Brain pericyte (primary cell): ENCODE measurements at regions not wholly inside any gene's neighbourhood (a gene's known extent, or its start where the extent isn't known, plus 50 kb on each side); places are given as distances from the start of the nearest gene placed in this dataset.

Source experiments
- DNase-seq: peaks from one replicate; pipeline ENCODE4 v3.0.0-alpha.2; 2012; ENCODE audit warnings: low read depth, low spot score

DNA sequence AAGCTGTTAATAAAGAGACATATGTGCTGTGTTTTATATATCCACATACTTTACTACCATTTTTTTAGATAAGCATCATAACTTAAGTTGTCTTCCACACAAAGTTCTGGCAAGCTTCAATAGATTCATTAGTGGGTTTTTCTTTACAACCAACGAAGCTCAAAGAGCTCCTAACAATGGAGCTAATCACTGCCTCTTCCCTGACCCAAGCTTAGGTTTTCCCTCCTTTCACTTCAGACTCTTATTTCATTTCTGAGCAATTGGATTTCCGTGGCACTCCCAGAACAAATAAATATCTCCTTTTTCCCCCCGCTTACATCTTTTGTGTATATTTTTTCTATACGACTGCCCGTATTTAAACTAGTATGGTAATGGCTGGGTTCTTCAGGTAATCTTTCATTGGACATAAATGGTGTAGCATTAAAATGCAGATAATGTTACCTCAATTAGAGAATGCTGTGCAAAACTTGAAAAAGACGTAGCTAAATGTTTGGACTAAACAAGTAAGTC lies 275.5 kb upstream of the TMEM161B start:
- DNase-seq, result no peak

- DNase-seq, result no peak
Measured at GRCh38 chr5:88542786-88543185, 274.1 kb upstream of the TMEM161B start.

DNA sequence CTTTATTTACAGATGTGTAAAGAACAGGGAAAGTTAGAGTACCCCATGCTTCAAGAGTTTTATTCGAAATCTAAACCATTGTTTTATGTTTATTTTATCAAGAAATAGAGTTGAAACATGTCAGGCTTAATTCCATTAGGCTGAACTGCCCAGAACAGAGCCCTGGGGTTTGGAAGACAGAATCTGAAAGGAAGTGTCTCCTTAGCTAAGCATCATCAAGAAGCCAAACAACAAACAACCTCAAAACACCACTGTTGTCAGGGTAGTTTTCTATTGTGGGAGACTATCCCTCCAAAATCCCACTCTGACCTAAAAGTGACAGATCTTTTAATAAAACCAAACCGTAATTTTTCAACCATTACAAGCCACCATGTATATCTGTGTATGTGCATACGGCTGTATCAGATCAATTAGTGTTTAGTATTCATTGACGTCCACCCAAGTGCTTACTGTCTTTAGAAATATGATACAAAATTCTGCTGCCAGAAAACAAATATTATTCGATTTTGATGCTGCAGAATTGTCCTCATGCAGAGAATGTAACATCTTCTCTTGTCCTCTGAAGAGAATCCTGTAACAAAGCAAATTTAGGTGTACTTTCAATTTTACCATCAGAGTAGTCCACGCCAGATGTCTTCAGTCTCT lies 271.9 kb upstream of the TMEM161B start:
- no peak for DNase-seq

DNA sequence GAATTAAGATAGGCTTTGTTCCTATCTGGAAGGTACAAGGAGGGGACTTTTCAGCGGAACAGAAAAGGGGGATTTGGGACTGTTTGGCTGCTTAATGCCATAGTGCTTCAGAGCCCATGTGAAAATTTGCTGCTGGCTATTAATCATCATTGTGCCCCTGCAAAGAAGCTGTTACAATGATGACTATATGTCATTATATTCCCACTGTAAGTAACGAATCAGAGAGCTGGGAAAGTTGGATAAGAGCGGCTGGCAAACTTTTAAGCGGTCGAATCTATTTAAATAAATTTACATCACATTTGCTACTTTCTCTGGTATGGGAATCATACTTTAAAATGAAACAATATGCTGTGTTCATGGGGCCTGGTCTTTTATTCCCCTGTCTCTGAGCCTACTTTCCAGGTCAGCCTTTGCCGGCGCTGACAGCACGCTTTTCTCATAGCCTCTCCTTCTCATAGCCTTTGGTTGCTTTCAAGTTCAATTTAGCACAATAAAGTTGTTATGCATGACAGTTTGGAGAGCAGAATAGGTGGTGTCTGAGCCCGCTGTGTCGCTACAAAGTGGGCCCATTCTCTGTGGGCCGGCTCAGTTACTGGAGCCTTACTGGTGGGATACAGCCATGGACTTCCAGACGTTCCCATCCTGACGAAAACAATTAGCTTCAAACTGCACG lies 271.2 kb upstream of the TMEM161B start:
- DNase-seq, result no peak

GRCh38 chr5:88539026-88539425 lies 270.4 kb upstream of the TMEM161B start:
- no peak for DNase-seq

DNA sequence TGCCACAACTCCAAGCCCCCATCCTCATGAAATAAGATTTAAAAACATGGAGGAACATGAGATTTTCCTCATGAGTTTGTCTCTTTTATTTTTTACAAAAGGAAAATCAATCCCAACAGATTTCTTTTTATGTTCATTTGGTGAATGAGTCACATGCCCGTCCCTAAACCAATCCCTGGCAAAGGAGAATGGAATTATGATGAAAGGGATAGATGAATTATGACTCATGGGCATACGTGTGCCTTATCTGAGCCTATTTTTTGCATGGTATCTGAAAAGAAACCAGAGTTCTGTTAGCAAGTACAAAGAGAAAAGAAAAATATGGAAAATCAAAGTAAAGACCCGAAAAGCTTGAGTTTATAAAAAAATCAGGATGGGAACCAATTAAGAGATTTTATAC lies 267.5 kb upstream of the TMEM161B start:
- DNase-seq, result no peak

DNA sequence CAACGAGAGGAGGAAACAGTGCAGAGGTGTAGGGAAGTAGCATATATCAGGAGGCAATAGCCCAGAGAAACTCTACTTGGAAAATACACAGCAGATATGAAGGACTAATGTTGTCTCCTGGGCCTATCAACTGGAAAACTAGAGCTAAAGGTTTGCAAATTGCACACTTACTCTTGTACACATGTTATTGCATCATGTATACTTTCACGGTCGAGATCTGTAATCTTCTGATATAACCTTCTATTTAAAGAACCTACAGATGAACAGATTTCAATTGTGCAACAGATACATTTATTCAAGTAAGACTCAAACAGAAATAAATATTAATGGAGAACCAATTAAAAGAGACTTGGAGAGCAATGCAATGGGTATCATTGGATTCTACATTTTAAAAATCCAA lies 256.3 kb upstream of the TMEM161B start:
- no peak for DNase-seq

DNA sequence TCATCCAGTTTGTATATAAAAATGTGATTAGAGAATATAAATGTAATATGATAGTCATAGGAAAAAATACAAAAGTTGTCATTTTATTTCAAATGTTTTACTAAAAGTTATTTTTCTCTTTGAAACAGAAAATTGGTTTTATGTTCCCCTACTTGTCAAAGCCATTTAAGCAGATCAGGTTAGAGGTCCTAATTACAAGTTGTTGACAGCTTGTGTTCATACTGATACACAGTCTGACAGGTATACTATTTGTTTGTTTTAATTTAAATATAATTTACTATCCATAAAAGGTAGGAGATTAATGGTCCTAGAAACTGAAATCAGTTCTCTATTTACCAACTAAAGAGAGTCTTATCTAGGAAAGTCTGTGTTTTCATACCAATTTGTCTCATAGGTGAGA lies 250.4 kb upstream of the TMEM161B start:
- DNase-seq, result no peak

DNA sequence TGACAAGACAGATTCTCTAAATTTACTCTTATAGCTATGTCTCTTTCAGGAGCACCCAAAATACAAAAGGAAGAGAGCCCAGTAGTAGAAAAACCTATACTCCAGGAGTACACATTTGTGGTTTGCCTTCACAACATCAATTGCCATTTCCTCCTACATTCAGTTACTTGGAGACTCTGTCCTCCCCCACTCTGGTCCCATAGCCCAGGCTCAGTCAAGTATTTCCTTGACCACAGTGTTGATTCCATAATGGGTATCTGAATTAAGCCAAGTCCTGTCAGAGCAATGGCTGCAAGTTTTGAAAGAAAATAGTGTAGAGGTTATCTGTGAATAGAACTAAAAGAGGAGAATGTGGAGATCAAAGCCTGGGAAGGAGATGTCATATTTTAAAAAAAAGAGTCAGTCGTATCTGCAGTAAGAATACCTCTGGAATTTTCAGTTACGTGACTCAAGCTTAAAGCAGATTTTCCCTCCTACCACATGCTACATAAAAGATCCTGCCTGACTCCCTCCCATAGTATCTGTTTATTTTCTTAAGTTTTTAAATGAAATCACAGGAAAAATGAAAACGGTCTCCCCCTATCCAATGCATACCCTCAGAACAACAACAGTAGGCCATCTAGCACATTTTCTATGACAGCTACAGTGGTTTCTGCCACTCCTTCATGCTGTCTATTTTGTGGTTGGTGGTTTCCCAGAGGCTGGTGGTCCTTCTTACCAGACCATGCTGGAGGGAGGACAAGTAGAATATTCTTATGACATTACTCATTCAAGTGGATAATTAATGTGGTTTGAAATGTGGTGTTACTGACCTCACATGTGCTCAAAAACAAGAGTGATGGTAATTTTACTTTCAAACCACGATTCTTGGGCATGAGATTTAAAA lies 249.7 kb upstream of the TMEM161B start:
- DNase-seq, result no peak

DNA sequence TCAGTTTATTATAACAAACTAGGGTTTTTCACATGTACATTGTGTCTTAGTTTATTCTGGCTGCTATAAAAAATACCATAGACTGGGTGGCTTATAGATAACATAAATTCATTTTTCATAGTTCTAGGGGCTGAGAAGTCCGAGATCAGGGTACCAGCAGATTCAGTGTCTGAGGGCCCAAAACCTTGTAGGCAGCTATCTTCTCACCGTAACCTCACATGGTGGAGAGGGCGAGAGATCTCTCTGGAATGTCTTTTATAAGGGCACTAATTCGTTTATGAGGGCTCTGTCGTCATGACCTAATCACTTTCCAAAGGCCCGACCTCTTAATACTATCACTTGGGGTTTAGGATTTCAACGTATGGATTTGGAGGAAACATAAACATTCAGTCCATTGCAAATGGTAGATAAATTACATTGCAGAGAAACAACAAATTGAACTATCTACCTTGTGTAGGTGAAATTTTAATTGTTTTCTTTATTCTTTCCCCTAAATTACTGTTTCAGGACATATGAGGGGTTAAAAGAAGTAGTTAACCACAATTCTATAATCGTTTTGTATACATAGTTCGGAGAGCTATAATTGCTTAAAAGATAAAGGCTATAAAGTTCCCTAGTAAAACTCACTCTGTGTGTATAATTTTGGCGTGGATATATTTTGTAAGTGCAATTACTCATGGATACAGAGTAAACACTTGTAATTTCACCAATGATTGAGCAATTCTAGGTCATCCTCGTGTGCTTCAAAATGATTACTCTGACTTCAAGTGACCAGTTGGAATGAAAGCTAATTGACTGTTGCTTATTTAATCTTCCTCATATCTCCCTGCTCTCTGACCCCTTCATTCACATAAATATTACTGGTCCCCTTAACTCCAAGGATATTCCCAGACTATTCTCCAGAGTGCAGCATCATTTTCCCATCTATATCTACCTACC lies 247.5 kb upstream of the TMEM161B start:
- no peak for DNase-seq

DNA sequence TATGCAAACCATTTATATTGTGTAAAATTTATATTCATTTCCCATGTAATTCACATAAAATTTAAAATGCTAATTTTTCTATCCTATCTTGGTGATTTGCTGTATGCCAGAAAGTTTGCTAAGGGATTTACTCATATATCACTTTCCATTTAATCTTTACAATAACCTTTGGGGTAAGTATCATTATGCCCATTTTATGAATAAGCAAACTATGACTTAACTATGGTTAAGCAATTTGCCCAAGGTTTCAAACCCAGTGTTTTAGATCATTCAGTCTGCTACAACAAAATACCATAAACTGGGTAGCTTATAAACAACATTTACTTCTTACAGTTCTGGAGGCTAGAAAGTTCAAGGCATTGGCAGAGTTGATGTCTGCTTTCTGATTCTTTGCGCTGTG lies 246.4 kb upstream of the TMEM161B start:
- DNase-seq, result no peak

DNA sequence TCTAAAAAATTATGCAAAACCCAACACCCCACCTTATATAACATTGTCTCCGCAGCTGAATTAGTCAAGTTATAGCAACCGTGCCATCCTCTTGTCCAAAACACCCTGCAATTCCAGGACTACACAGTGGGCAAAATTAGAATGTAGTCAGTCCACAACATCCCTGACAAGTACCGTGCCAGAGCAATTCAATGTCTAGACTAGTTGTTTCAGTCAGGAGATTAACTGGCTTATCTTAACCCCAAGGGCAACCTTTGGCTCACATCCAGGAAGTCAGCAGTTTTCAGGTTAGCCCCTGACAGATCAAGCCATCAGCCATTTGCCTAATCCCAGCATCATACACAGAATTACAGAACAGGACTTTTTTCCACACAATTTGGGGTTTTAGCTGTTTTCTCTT lies 240.8 kb upstream of the TMEM161B start:
- no peak for DNase-seq

DNA sequence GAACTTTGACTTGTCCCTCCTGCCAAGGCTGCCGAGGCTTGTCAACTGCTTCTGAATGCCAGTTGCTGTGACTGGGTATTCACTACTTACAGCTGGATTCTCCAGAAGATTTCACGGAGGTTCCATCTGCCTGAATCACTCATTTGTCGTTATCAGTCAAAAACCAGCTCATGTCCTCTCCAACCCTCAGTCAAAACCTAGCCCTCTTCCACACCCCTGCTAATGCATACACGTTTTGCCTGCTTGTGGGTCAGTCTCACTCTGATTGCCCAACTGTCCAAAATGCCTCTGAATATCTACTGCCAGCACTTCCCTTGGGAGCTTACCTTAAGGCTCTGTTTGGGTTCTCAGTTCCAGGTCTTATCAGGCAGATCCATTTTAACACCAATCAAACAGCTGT lies 238.6 kb upstream of the TMEM161B start:
- no peak for DNase-seq

DNA sequence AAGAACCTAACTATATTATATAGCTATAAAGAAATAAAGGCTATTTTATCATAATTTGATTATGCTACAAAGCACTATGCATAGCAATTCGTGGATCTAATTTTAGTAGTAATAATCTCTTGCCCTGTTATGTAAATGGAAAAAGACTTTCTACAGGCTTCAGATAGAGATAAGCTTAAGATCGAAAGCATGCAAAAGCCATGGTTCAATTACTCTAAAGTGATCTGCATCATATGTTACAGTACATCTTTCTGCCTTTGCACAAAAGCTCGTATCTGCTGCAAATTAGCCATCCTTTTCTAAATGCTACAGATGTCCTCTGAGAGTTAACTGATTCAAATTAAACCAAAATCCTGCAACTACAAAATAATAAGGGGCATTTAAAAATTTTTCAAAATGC lies 234.8 kb upstream of the TMEM161B start:
- no peak for DNase-seq

- DNase-seq, result no peak
Measured at GRCh38 chr5:88503041-88503345, 234.3 kb upstream of the TMEM161B start.

DNA sequence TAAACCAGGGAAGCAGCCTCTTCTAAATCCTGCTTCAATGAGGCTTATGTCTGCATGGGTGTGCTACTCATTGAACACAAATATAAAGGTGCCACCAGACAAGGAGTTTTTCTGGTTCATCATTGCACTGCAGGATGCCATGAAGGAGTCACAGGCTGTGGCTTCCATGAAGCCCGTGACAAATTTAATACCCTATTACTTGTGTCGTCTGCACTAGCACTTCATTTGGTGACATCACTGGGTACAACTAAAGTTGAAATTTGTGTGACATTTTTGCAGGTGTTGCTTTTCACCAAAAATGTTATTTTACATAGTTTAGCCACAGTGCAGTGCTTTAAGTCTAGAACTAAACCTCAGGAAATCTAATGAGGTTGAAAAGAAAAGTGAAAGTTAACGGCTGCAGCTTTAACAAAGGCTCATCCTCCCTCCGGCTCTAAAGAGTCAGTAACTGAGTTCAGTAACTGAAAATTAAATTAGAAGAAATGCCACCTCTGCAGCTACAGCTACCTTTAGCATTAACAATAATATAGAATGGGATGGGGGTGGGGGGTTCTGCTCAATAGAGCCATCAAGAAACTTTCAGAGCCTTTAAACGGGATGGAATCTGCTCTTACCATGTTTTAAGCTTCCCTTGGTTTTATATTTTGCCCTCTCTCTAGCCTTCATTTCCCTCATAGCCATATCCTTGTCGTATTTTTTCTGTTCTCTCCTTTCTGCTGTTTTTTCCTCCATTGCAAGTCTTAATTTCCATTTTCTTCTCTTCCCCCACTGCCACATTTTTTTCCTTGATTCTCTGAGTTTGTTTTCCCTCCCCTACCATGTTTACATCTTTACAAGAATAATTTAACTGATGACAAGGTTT lies 233.8 kb upstream of the TMEM161B start:
- DNase-seq, result no peak

- DNase-seq, result no peak
Measured at GRCh38 chr5:88495810-88496209, 227.2 kb upstream of the TMEM161B start.

DNA sequence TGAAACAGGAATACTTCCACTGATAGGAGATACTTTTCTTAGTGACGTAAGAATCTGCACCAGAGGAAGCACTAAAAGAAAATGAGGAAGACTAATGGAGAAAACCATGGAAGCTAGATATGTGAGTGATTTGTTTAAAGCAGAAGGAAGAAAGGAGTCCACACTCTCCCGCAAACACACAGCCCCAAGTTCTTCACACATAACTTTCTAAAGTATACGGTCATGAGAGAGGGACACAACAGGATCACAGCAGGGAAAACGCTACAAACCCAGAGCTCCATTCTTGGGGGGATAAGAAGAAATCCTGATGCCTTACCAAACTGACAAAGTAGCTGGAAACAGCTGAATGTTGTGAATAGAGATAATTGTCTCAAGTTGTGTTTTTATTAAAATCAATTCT lies 222.2 kb upstream of the TMEM161B start:
- DNase-seq, result no peak

- DNase-seq, result no peak
Measured at GRCh38 chr5:88489364-88489763, 220.7 kb upstream of the TMEM161B start.

- DNase-seq, result no peak
Measured at GRCh38 chr5:88488561-88488960, 219.9 kb upstream of the TMEM161B start.

- no peak for DNase-seq
Measured at GRCh38 chr5:88488130-88488529, 219.5 kb upstream of the TMEM161B start.
